ENCODE measurements at regions not wholly inside any gene's neighbourhood (a gene's known extent, or its start where the extent isn't known, plus 50 kb on each side); places are given as distances from the start of the nearest gene placed in this dataset.

GRCh38 chr2:176727696-176728095 lies 458.5 kb downstream of the MTX2 start:
- Histone ChIP-seq H3K4me1 (ENCODE audit: control insufficient read depth in 1 of 2, insufficient read depth in 2 of 2, low read length in 2 of 2) (no peaks in the 10 kb centered on the region), H3K9me3 (ENCODE audit: control insufficient read depth in 1 of 2, low read length in 2 of 2) (no peaks in the 10 kb centered on the region), H3K9ac (ENCODE audit: low read depth in 1 of 2, low read length in 2 of 2) (no peak overlapping the region), H3K36me3 (ENCODE audit: control insufficient read depth in 1 of 2, insufficient read depth in 2 of 2, low read length in 2 of 2) (no peaks in the 10 kb centered on the region), H3K27ac (ENCODE audit: low read depth, low read length) (no peak overlapping the region), H3K27me3 (ENCODE audit: control insufficient read depth in 1 of 2, insufficient read depth in 2 of 2, low read length in 2 of 2) (peaks cover 3 to 5% of the 10 kb centered on the region in 2 donors), H3K4me3 (ENCODE audit: low read depth in 1 of 2, low read length in 2 of 2) (no peak overlapping the region)

GRCh38 chr2:176729706-176730569 lies 460.7 kb downstream of the MTX2 start:
- no peak overlapping the region for H3K9ac ChIP-seq (ENCODE audit: low read depth in 1 of 2, low read length in 2 of 2)
- H3K4me3 ChIP-seq (ENCODE audit: low read depth in 1 of 2, low read length in 2 of 2): no peak overlapping the region
- peaks cover 3 to 5% of the 10 kb centered on the region in 2 donors for H3K27me3 ChIP-seq (ENCODE audit: control insufficient read depth in 1 of 2, insufficient read depth in 2 of 2, low read length in 2 of 2)
- H3K4me1 ChIP-seq (ENCODE audit: control insufficient read depth in 1 of 2, insufficient read depth in 2 of 2, low read length in 2 of 2): no peaks in the 10 kb centered on the region
- no peaks in the 10 kb centered on the region for H3K9me3 ChIP-seq (ENCODE audit: control insufficient read depth in 1 of 2, low read length in 2 of 2)
- H3K36me3 ChIP-seq (ENCODE audit: control insufficient read depth in 1 of 2, insufficient read depth in 2 of 2, low read length in 2 of 2): no peaks in the 10 kb centered on the region
- no peak overlapping the region for H3K27ac ChIP-seq (ENCODE audit: low read depth, low read length)

GRCh38 chr2:176732780-176733179 lies 463.5 kb downstream of the MTX2 start:
- Histone ChIP-seq H3K4me3 (ENCODE audit: low read depth in 1 of 2, low read length in 2 of 2) (no peak overlapping the region), H3K36me3 (ENCODE audit: control insufficient read depth in 1 of 2, insufficient read depth in 2 of 2, low read length in 2 of 2) (no peaks in the 10 kb centered on the region), H3K9ac (ENCODE audit: low read depth in 1 of 2, low read length in 2 of 2) (no peak overlapping the region), H3K4me1 (ENCODE audit: control insufficient read depth in 1 of 2, insufficient read depth in 2 of 2, low read length in 2 of 2) (no peaks in the 10 kb centered on the region), H3K9me3 (ENCODE audit: control insufficient read depth in 1 of 2, low read length in 2 of 2) (no peaks in the 10 kb centered on the region), H3K27me3 (ENCODE audit: control insufficient read depth in 1 of 2, insufficient read depth in 2 of 2, low read length in 2 of 2) (peaks cover 0 to 3% of the 10 kb centered on the region in 2 donors), H3K27ac (ENCODE audit: low read depth, low read length) (no peak overlapping the region)

GRCh38 chr2:176733698-176734430 lies 464.6 kb downstream of the MTX2 start:
- Histone ChIP-seq H3K27me3 (ENCODE audit: control insufficient read depth in 1 of 2, insufficient read depth in 2 of 2, low read length in 2 of 2) (peaks cover 3 to 4% of the 10 kb centered on the region in 2 donors), H3K4me3 (ENCODE audit: low read depth in 1 of 2, low read length in 2 of 2) (no peak overlapping the region), H3K27ac (ENCODE audit: low read depth, low read length) (no peak overlapping the region), H3K4me1 (ENCODE audit: control insufficient read depth in 1 of 2, insufficient read depth in 2 of 2, low read length in 2 of 2) (no peaks in the 10 kb centered on the region), H3K9ac (ENCODE audit: low read depth in 1 of 2, low read length in 2 of 2) (no peak overlapping the region), H3K9me3 (ENCODE audit: control insufficient read depth in 1 of 2, low read length in 2 of 2) (no peaks in the 10 kb centered on the region), H3K36me3 (ENCODE audit: control insufficient read depth in 1 of 2, insufficient read depth in 2 of 2, low read length in 2 of 2) (no peaks in the 10 kb centered on the region)

GRCh38 chr2:176734868-176735267 lies 465.6 kb downstream of the MTX2 start:
- no peaks in the 10 kb centered on the region for H3K9me3 ChIP-seq (ENCODE audit: control insufficient read depth in 1 of 2, low read length in 2 of 2)
- no peak overlapping the region for H3K4me3 ChIP-seq (ENCODE audit: low read depth in 1 of 2, low read length in 2 of 2)
- no peaks in the 10 kb centered on the region for H3K4me1 ChIP-seq (ENCODE audit: control insufficient read depth in 1 of 2, insufficient read depth in 2 of 2, low read length in 2 of 2)

GRCh38 chr2:176742271-176742670 lies 470.3 kb upstream of the HNRNPA3 start:
- Histone ChIP-seq H3K4me1 (ENCODE audit: control insufficient read depth in 1 of 2, insufficient read depth in 2 of 2, low read length in 2 of 2) (no peaks in the 10 kb centered on the region), H3K9ac (ENCODE audit: low read depth in 1 of 2, low read length in 2 of 2) (no peak overlapping the region), H3K36me3 (ENCODE audit: control insufficient read depth in 1 of 2, insufficient read depth in 2 of 2, low read length in 2 of 2) (no peaks in the 10 kb centered on the region), H3K27me3 (ENCODE audit: control insufficient read depth in 1 of 2, insufficient read depth in 2 of 2, low read length in 2 of 2) (peaks cover 0 to 4% of the 10 kb centered on the region in 2 donors), H3K4me3 (ENCODE audit: low read depth in 1 of 2, low read length in 2 of 2) (no peak overlapping the region), H3K27ac (ENCODE audit: low read depth, low read length) (no peak overlapping the region), H3K9me3 (ENCODE audit: control insufficient read depth in 1 of 2, low read length in 2 of 2) (no peaks in the 10 kb centered on the region)

More at GRCh38 chr2:176734868-176735267, 465.6 kb downstream of the MTX2 start:
- Histone ChIP-seq H3K27ac (ENCODE audit: low read depth, low read length) (no peak overlapping the region), H3K27me3 (ENCODE audit: control insufficient read depth in 1 of 2, insufficient read depth in 2 of 2, low read length in 2 of 2) (peaks cover 3 to 4% of the 10 kb centered on the region in 2 donors), H3K36me3 (ENCODE audit: control insufficient read depth in 1 of 2, insufficient read depth in 2 of 2, low read length in 2 of 2) (no peaks in the 10 kb centered on the region), H3K9ac (ENCODE audit: low read depth in 1 of 2, low read length in 2 of 2) (no peak overlapping the region)

- no peak overlapping the region for H3K27ac ChIP-seq (ENCODE audit: low read depth, low read length)
- no peaks in the 10 kb centered on the region for H3K4me1 ChIP-seq (ENCODE audit: control insufficient read depth in 1 of 2, insufficient read depth in 2 of 2, low read length in 2 of 2)
- no peaks in the 10 kb centered on the region for H3K36me3 ChIP-seq (ENCODE audit: control insufficient read depth in 1 of 2, insufficient read depth in 2 of 2, low read length in 2 of 2)
- no peaks in the 10 kb centered on the region for H3K27me3 ChIP-seq (ENCODE audit: control insufficient read depth in 1 of 2, insufficient read depth in 2 of 2, low read length in 2 of 2)
- H3K9ac ChIP-seq (ENCODE audit: low read depth in 1 of 2, low read length in 2 of 2): no peak overlapping the region
- H3K4me3 ChIP-seq (ENCODE audit: low read depth in 1 of 2, low read length in 2 of 2): no peak overlapping the region
- H3K9me3 ChIP-seq (ENCODE audit: control insufficient read depth in 1 of 2, low read length in 2 of 2): no peaks in the 10 kb centered on the region
Measured at GRCh38 chr2:176743671-176744070, 468.9 kb upstream of the HNRNPA3 start.

- Histone ChIP-seq H3K4me3 (ENCODE audit: low read depth in 1 of 2, low read length in 2 of 2) (no peak overlapping the region), H3K9ac (ENCODE audit: low read depth in 1 of 2, low read length in 2 of 2) (no peak overlapping the region), H3K27me3 (ENCODE audit: control insufficient read depth in 1 of 2, insufficient read depth in 2 of 2, low read length in 2 of 2) (no peaks in the 10 kb centered on the region), H3K36me3 (ENCODE audit: control insufficient read depth in 1 of 2, insufficient read depth in 2 of 2, low read length in 2 of 2) (no peaks in the 10 kb centered on the region), H3K27ac (ENCODE audit: low read depth, low read length) (no peak overlapping the region), H3K4me1 (ENCODE audit: control insufficient read depth in 1 of 2, insufficient read depth in 2 of 2, low read length in 2 of 2) (no peaks in the 10 kb centered on the region), H3K9me3 (ENCODE audit: control insufficient read depth in 1 of 2, low read length in 2 of 2) (no peaks in the 10 kb centered on the region)
Measured at GRCh38 chr2:176744146-176744545, 468.4 kb upstream of the HNRNPA3 start.

- H3K4me3 ChIP-seq (ENCODE audit: low read depth in 1 of 2, low read length in 2 of 2): no peak overlapping the region
- H3K36me3 ChIP-seq (ENCODE audit: control insufficient read depth in 1 of 2, insufficient read depth in 2 of 2, low read length in 2 of 2): no peaks in the 10 kb centered on the region
- no peak overlapping the region for H3K9ac ChIP-seq (ENCODE audit: low read depth in 1 of 2, low read length in 2 of 2)
- H3K27ac ChIP-seq (ENCODE audit: low read depth, low read length): no peak overlapping the region
- H3K27me3 ChIP-seq (ENCODE audit: control insufficient read depth in 1 of 2, insufficient read depth in 2 of 2, low read length in 2 of 2): peaks cover 0 to 7% of the 10 kb centered on the region in 2 donors
- H3K9me3 ChIP-seq (ENCODE audit: control insufficient read depth in 1 of 2, low read length in 2 of 2): no peaks in the 10 kb centered on the region
- no peaks in the 10 kb centered on the region for H3K4me1 ChIP-seq (ENCODE audit: control insufficient read depth in 1 of 2, insufficient read depth in 2 of 2, low read length in 2 of 2)
Measured at GRCh38 chr2:176745543-176746200, 466.9 kb upstream of the HNRNPA3 start.

- Histone ChIP-seq H3K9ac (ENCODE audit: low read depth in 1 of 2, low read length in 2 of 2) (no peak overlapping the region), H3K36me3 (ENCODE audit: control insufficient read depth in 1 of 2, insufficient read depth in 2 of 2, low read length in 2 of 2) (no peaks in the 10 kb centered on the region), H3K9me3 (ENCODE audit: control insufficient read depth in 1 of 2, low read length in 2 of 2) (no peaks in the 10 kb centered on the region), H3K4me3 (ENCODE audit: low read depth in 1 of 2, low read length in 2 of 2) (no peak overlapping the region), H3K27ac (ENCODE audit: low read depth, low read length) (no peak overlapping the region), H3K27me3 (ENCODE audit: control insufficient read depth in 1 of 2, insufficient read depth in 2 of 2, low read length in 2 of 2) (peaks cover 0 to 7% of the 10 kb centered on the region in 2 donors), H3K4me1 (ENCODE audit: control insufficient read depth in 1 of 2, insufficient read depth in 2 of 2, low read length in 2 of 2) (no peaks in the 10 kb centered on the region)
Measured at GRCh38 chr2:176746411-176746810, 466.2 kb upstream of the HNRNPA3 start.

Measured in duodenal mucosa (tissue), 2 donors.